GM19463 (cell line): ENCODE measurements at regions not wholly inside any gene's neighbourhood (a gene's known extent, or its start where the extent isn't known, plus 50 kb on each side); places are given as distances from the start of the nearest gene placed in this dataset.
A peak's percentile ranks its signal among the peaks of the same experiment; 100 is the strongest.

ENCODE experiments used
- ATAC-seq: cut with Tn5 transposase; IDR thresholded peaks from one replicate; pipeline ENCODE4 v1.9.1; 2021; ENCODE audit warnings: mild to moderate bottlenecking, moderate library complexity; ENCODE audit not compliant: unreplicated experiment

DNA sequence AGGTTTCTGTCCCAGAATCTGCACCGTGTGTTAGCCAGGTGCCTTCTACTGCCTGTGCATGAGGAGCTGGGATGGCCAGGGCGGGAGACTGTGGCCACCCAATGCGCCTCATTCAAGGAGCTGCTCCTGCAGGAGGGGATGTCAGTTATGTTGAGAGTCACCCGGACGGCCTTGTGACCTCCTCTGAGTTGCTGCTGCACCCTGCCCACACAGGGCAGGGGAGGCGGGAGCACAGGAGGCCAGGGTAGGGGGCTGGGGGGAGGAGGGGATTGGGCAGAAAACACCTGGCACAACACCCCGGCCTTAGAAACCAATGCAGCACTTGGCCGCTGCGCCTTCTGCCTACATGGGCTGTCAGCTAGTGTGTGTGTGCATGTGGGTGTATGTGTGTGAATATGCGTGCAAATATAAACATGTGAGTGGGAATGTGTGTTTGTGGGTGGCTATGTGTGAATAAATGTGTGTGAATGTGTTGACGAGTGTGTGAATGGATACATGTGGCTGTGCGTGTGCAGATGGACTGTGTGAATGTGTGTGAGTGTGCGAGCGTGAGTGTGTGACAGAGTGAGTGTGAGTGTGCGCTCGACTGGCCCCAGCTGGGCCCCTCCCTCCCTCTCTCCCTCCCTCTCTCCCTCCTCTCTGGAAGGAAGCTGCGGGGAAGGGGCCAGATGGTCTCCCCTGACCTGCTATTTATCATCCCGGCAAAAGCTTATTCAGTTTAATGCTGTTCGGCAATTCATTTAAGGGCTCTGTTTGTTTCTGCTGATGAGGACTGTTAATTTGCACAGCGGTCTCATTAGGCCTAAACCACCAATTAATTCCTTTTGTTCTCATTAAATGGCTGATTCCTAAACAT lies 106.9 kb downstream of the TLE3 start:
- ATAC-seq, result no peak

DNA sequence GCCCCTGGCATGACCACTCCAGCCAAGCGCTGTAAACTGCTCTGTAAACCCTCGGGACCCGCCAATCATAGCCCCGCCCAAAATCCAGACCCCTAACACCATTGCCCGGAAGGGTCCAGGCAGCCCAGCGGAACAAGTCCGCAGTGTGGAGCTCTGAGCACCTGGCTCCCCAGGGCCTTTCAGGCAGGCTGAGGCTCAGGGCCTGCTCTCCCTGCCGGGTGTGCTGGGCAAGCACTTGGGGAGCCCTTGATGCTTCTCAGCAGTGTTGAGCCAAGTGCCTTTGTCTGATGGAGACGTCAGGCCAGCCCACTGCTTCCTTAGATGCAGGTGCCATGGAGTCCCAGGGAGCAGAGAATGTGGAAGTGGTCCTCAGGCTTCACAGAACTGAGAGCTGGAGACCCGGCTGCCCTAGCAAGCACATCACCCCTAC lies 106.2 kb downstream of the TLE3 start:
- ATAC-seq, result no peak

DNA sequence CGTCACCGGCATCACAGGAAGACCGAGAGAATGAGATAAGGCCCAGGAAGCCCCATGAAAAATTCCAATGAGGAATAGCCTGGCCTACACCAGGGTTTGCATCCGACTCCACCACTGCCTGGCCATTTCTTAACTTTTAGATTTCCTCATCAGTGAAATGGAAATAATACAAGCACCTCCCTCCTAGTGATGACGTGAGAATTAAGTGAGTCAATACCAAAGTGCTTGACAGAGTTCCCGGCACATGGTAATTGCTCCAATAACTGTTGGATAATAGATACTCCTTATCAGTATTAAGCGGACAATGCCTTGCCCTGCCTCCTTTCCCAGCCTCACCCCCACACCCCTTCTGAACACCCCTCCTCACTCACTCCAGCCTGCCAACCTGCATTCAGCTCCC lies 105.4 kb downstream of the TLE3 start:
- ATAC-seq, result no peak

DNA sequence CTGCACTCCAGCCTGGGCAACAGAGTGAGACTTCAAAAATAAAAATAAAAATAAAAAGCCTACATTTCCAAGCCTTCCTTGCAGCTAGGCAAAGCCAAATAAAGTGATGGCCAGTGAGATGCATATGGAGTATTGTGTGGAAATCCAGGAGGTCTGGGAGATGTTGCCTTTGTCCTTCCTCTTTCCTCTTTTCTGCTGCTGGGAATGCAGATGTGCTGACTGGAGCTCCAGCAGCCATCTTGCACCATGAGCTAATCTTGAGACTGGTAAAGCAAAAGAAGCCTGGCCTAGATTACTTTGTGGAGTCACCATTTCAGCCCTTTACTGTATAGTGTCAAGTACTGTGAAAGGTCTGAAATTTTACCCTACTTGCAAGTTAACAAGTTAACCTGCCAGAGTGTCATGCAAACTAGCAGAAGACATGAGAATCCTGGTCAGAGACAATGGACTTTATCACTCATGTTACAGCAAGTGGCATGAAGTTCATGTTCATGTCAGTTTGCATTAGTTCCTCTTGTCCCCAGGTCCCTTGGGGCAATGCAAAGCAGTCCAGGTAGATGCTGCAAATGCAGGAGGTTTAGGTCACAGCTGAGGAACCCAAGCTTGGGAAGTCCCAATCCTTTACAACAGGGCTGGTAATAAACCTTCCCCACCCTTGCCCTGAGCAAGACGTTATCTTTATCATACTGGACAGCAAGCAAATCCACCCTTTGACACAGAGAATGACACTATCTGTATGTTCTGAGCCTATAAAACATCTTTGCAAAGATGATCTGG lies 103.1 kb downstream of the TLE3 start:
- ATAC-seq, result peak; percentile 54

DNA sequence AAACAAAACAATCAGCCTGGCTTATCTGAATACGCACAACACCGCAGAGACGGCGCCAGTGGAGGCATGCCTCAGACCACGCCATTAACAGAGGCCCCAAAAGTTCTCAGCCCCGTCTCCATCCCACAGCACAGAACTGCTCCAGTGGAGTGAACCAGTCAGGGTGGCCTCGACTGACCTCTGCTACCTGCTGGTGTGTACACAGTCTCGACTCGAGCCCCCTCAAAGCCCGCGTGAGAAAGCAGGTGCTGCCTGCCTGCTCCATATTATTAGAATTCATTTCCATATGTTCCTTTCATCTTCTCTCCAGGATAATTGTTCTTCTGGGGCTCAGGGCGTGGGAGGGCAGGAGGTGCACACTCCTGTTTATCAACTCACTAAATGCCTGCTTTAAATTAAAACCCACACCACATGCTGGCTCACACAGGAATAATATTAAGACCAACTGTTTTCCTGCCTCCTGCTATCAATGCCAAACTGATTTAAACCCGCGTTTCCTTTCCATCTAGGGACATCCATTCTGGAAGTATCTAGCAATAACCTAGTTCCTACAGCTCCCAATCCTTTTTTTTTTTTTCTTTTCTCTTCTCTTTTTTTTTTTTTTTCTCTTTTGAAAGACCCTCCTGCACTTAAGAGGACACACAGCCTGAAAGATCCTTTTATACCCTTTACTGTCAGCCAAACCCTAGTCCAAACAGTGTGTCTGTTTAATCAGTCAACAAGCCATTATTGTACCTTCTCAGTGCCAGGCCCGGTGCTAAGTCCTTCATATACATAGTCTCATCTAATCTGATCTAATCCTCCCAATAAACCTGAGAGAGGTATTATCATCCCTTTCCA lies 101.2 kb downstream of the TLE3 start:
- no peak for ATAC-seq

DNA sequence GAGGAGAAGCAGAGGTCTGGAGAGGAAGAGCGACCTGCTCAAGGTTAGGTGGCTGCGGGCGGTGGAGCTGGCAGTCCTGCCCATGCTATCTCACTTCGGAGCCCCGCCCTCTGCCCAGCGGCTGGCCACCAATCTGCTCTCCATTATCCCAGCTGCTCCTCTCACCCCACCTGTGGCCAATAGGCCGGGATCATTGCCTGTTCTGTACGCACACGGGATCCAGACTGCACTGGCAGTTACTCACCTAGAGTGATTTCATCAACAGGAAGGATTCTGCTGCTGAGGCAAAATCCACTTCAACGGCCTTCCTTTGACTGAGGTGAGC lies 100.6 kb downstream of the TLE3 start:
- ATAC-seq, result no peak
